Transverse colon (tissue), 4 donors: ENCODE measurements at regions not wholly inside any gene's neighbourhood (a gene's known extent, or its start where the extent isn't known, plus 50 kb on each side); places are given as distances from the start of the nearest gene placed in this dataset.

Experiments
- EP300 ChIP-seq: sonication (generic); formaldehyde crosslinking; IDR thresholded peaks from one replicate; pipeline ENCODE4 v1.6.1; 2017; ENCODE audit warnings: antibody characterized with exemption, low read depth
- POLR2A ChIP-seq: fragments of 450-650 bp; IDR thresholded peaks from one replicate; pipeline ENCODE4 v1.6.1; 2016; ENCODE audit warnings: antibody characterized with exemption, mild to moderate bottlenecking, moderate library complexity
- POLR2AphosphoS5 ChIP-seq, 3 donors: sonication (generic); formaldehyde crosslinking; IDR thresholded peaks; one replicate each; pipeline ENCODE4 v1.6.1; 2016; ENCODE audit warnings: antibody characterized with exemption in 3 of 3
- TF ChIP-seq, protein P1 (sequence below), 5 experiments: fragments of 200-600 bp in 3 of 5; fragments of 450-650 bp in 2 of 5; sonication (generic) in 3 of 5; IDR thresholded peaks; 1 replicate in 2 of 5; 2 replicates in 3 of 5; pipeline ENCODE4 v1.5.1; 2016 to 2017; ENCODE audit warnings: antibody characterized with exemption in 5 of 5, inconsistent platforms in 3 of 5, mild to moderate bottlenecking in 2 of 5, moderate library complexity in 1 of 5

DNA sequence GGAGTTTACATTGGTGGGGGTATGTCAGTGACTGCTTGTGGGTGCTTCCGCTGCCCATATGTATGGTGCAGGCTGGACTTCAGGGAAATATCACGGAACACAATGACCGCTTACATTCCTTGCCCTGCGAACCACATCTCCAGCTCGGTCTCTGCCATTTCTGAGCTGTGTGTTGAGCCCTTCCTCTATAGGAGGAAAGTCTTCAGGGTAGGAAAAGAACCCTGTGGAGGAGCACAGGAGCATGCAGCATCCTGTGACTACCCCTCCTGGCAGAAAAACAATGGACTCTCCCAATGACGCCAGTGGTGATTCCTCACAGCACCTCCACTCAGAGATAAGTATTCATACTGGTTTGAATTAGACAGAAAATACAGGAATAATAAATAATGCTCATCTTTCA is 276.8 kb upstream of the MAP3K1 start:
- TF ChIP-seq, protein P1, sequence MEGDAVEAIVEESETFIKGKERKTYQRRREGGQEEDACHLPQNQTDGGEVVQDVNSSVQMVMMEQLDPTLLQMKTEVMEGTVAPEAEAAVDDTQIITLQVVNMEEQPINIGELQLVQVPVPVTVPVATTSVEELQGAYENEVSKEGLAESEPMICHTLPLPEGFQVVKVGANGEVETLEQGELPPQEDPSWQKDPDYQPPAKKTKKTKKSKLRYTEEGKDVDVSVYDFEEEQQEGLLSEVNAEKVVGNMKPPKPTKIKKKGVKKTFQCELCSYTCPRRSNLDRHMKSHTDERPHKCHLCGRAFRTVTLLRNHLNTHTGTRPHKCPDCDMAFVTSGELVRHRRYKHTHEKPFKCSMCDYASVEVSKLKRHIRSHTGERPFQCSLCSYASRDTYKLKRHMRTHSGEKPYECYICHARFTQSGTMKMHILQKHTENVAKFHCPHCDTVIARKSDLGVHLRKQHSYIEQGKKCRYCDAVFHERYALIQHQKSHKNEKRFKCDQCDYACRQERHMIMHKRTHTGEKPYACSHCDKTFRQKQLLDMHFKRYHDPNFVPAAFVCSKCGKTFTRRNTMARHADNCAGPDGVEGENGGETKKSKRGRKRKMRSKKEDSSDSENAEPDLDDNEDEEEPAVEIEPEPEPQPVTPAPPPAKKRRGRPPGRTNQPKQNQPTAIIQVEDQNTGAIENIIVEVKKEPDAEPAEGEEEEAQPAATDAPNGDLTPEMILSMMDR (IDR thresholded peaks at IDR 0.05), result no peak
- TF ChIP-seq POLR2AphosphoS5 (IDR thresholded peaks at IDR 0.05) (no peak), EP300 (no peak), POLR2A (no peak)
